NCI-H2171 (cell line): ENCODE measurements at regions not wholly inside any gene's neighbourhood (a gene's known extent, or its start where the extent isn't known, plus 50 kb on each side); places are given as distances from the start of the nearest gene placed in this dataset.
"Not testable (repeated sequence)": the region's sequence is repeated elsewhere in the genome, so short reads cannot be mapped to it uniquely, and the experiment has no call there.

ENCODE experiments used
- DNase-seq: peaks from one replicate; lab custom pipeline; 2025; lab: John Stamatoyannopoulos, UW

GRCh38 chr5:158516521-158516920, 583.2 kb downstream of the EBF1 start:
- DNase-seq: no peak

GRCh38 chr5:158514986-158515359, 584.7 kb downstream of the EBF1 start:
- no peak for DNase-seq

- no peak for DNase-seq
These were observed 585.3 kb downstream of the EBF1 start for GRCh38 chr5:158514319-158514985.

- no peak for DNase-seq
These were observed 586.0 kb downstream of the EBF1 start for GRCh38 chr5:158513490-158514318.

GRCh38 chr5:158511454-158511853, 588.3 kb downstream of the EBF1 start:
- no peak for DNase-seq

- DNase-seq: no peak
These were observed 589.2 kb downstream of the EBF1 start for GRCh38 chr5:158510479-158510878.

GRCh38 chr5:158506648-158507047, 593.1 kb downstream of the EBF1 start:
- no peak for DNase-seq

GRCh38 chr5:158502686-158503085, 597.0 kb downstream of the EBF1 start:
- DNase-seq: no peak

GRCh38 chr5:158499892-158500418, 599.8 kb downstream of the EBF1 start:
- DNase-seq: no peak

- no peak for DNase-seq
These were observed 600.4 kb downstream of the EBF1 start for GRCh38 chr5:158499075-158499891.

GRCh38 chr5:158496624-158497023, 603.1 kb downstream of the EBF1 start:
- DNase-seq: no peak

- no peak for DNase-seq
These were observed 605.2 kb downstream of the EBF1 start for GRCh38 chr5:158494541-158494940.

- not testable (repeated sequence) for DNase-seq
These were observed 605.7 kb downstream of the EBF1 start for GRCh38 chr5:158494044-158494443.

GRCh38 chr5:158492841-158493242, 606.9 kb downstream of the EBF1 start:
- DNase-seq: no peak

- DNase-seq: no peak
These were observed 607.6 kb downstream of the EBF1 start for GRCh38 chr5:158492136-158492535.

GRCh38 chr5:158487664-158488063, 612.1 kb downstream of the EBF1 start:
- DNase-seq: no peak

GRCh38 chr5:158487156-158487555, 612.6 kb downstream of the EBF1 start:
- no peak for DNase-seq

GRCh38 chr5:158486566-158486965, 613.1 kb downstream of the EBF1 start:
- no peak for DNase-seq

- no peak for DNase-seq
These were observed 614.1 kb downstream of the EBF1 start for GRCh38 chr5:158485604-158486081.

GRCh38 chr5:158485047-158485446, 614.7 kb downstream of the EBF1 start:
- no peak for DNase-seq

GRCh38 chr5:158484150-158484549, 615.6 kb downstream of the EBF1 start:
- DNase-seq: no peak

GRCh38 chr5:158483281-158483860, 616.3 kb downstream of the EBF1 start:
- no peak for DNase-seq
